ENCODE measurements at regions not wholly inside any gene's neighbourhood (a gene's known extent, or its start where the extent isn't known, plus 50 kb on each side); places are given as distances from the start of the nearest gene placed in this dataset.

DNA sequence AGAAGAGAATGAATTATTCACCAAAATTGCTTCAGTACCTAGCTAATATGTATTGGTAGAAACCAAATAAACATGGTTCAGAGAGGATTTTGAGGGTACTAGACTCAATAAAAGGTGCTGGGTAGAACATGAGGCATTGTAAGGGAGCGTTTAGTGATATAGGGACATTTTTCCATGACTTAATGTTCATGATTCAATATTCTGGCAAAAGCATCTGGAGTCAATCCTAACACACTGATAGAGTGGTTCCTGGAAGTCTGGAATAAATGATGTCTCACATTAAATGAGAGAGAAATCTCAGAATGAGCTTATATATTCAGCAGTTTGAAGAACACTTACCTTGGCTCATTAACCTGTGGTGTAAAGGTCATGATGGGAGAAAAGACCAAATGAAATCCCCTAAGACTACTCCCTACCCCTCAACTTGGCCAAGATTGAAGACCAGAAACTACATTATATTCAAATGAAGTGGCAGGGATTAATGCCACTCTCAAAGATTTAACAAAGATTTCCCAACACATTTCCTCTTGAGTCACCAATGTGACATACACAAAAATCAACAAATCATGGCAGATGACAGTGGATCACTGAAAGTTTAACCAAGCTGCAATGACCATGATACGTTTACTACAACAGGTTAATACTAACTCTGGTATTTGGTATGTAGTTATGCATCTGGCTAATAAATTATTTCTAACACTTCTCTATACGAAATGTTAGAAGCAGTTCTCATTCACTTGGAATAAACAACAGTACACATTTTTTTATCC lies 309.5 kb downstream of the SATB2 start:
- TF ChIP-seq CTCF (IDR thresholded peaks at IDR 0.05): no peak
- TF ChIP-seq POLR2A (IDR thresholded peaks at IDR 0.05): no peak
